Neural cell (in vitro differentiated cells): ENCODE measurements at regions not wholly inside any gene's neighbourhood (a gene's known extent, or its start where the extent isn't known, plus 50 kb on each side); places are given as distances from the start of the nearest gene placed in this dataset.

Source experiments
- H2AFZ ChIP-seq: fragments of 200-600, 300-800 bp; sonication (generic), shearing (Covaris generic); 2 replicates; pipeline ENCODE4 v1.6.0; 2014; ENCODE audit warnings: low read depth, mild to moderate bottlenecking, antibody characterized with exemption, low read length, moderate library complexity
- H3F3A ChIP-seq: fragments of 200-600 bp; shearing (Covaris generic); 2 replicates; pipeline ENCODE4 v1.6.1; 2016; ENCODE audit warnings: mild to moderate bottlenecking, moderate library complexity, mixed read lengths, antibody characterized with exemption, low read length; ENCODE audit not compliant: insufficient read depth, poor library complexity, severe bottlenecking
- H3K27ac ChIP-seq: fragments of 200-600, 300-800 bp; sonication (generic), shearing (Covaris generic); 2 replicates; pipeline ENCODE4 v1.5.1; 2014; ENCODE audit warnings: mild to moderate bottlenecking, low read length, moderate library complexity
- H3K27me3 ChIP-seq: fragments of 300-800, 200-600 bp; sonication (generic), shearing (Covaris generic); 2 replicates; pipeline ENCODE4 v1.6.0; 2014; ENCODE audit warnings: mild to moderate bottlenecking, low read depth, low read length, moderate library complexity; ENCODE audit not compliant: insufficient read depth
- H3K36me3 ChIP-seq: fragments of 300-800, 200-600 bp; sonication (generic), shearing (Covaris generic); 2 replicates; pipeline ENCODE4 v1.5.1; 2014; ENCODE audit warnings: mild to moderate bottlenecking, antibody characterized with exemption, low read length, moderate library complexity; ENCODE audit not compliant: insufficient read depth
- H3K4me2 ChIP-seq: fragments of 300-800, 200-600 bp; sonication (generic), shearing (Covaris generic); 2 replicates; pipeline ENCODE4 v1.6.0; 2014; ENCODE audit warnings: mild to moderate bottlenecking, low read length
- H3K4me3 ChIP-seq: fragments of 300-800, 200-600 bp; sonication (generic), shearing (Covaris generic); 2 replicates; pipeline ENCODE4 v1.5.1; 2014; ENCODE audit warnings: mild to moderate bottlenecking, low read length, moderate library complexity
- H3K79me2 ChIP-seq: fragments of 200-600 bp; shearing (Covaris generic); replicated peaks from 2 replicates; pipeline ENCODE4 v1.6.0; 2014; ENCODE audit warnings: mild to moderate bottlenecking, low read length, moderate library complexity; ENCODE audit not compliant: insufficient read depth
- H3K9ac ChIP-seq: fragments of 300-800, 200-600 bp; sonication (generic), shearing (Covaris generic); 2 replicates; pipeline ENCODE4 v1.6.1; 2016; ENCODE audit warnings: mild to moderate bottlenecking, low read length, mixed read lengths
- H3K9me2 ChIP-seq: fragments of 200-600 bp; shearing (Covaris generic); 2 replicates; pipeline ENCODE4 v1.6.1; 2016; ENCODE audit warnings: mild to moderate bottlenecking, low read length, mixed read lengths; ENCODE audit not compliant: insufficient read depth
- H3K9me3 ChIP-seq: fragments of 200-600, 300-800 bp; sonication (generic), shearing (Covaris generic); 2 replicates; pipeline ENCODE4 v1.6.1; 2016; ENCODE audit warnings: mild to moderate bottlenecking, mixed run types, low read length, moderate library complexity, mixed read lengths
- H4K20me1 ChIP-seq: fragments of 200-600 bp; shearing (Covaris generic); 2 replicates; pipeline ENCODE4 v1.6.1; 2016; ENCODE audit warnings: mild to moderate bottlenecking, mixed run types; ENCODE audit not compliant: insufficient read depth
- CTCF ChIP-seq: fragments of 450-650 bp; IDR thresholded peaks from 2 replicates; pipeline ENCODE4 v1.5.1; 2014; ENCODE audit warnings: antibody characterized with exemption, mild to moderate bottlenecking, moderate library complexity; ENCODE audit not compliant: poor library complexity, severe bottlenecking
- EP300 ChIP-seq: fragments of 450-650 bp; conservative IDR thresholded peaks from 2 replicates; pipeline ENCODE4 v1.6.1; 2014; ENCODE audit warnings: antibody characterized with exemption, mild to moderate bottlenecking, moderate library complexity; ENCODE audit not compliant: poor library complexity, severe bottlenecking
- EZH2 ChIP-seq: fragments of 200-600, 300-800 bp; shearing (Covaris generic), sonication (generic); IDR thresholded peaks from 2 replicates; pipeline ENCODE4 v1.6.1; 2014; ENCODE audit warnings: antibody characterized with exemption, low read length, borderline replicate concordance, mild to moderate bottlenecking; ENCODE audit not compliant: insufficient read depth, poor library complexity, severe bottlenecking
- MXI1 ChIP-seq: fragments of 450-650 bp; conservative IDR thresholded peaks from 2 replicates; pipeline ENCODE4 v1.6.1; 2014; ENCODE audit warnings: antibody characterized with exemption, mild to moderate bottlenecking; ENCODE audit not compliant: poor library complexity, severe bottlenecking
- POLR2AphosphoS5 ChIP-seq: IDR thresholded peaks from 2 replicates; pipeline ENCODE4 v1.6.1; 2012
- RAD21 ChIP-seq: fragments of 450-650 bp; conservative IDR thresholded peaks from 2 replicates; pipeline ENCODE4 v1.6.1; 2014; ENCODE audit warnings: antibody characterized with exemption, mild to moderate bottlenecking, moderate library complexity
- REST ChIP-seq: IDR thresholded peaks from 2 replicates; pipeline ENCODE4 v1.6.1; 2012; ENCODE audit warnings: borderline replicate concordance
- SMC3 ChIP-seq: fragments of 450-650 bp; conservative IDR thresholded peaks from 2 replicates; pipeline ENCODE4 v1.6.1; 2014; ENCODE audit warnings: antibody characterized with exemption, mild to moderate bottlenecking, moderate library complexity; ENCODE audit not compliant: poor library complexity
- TAF1 ChIP-seq: IDR thresholded peaks from 2 replicates; pipeline ENCODE4 v1.6.1; 2012; ENCODE audit warnings: low read depth

GRCh38 chr2:53275743-53276142 is 491.9 kb upstream of the CHAC2 start:
- no peaks in the 10 kb centered on the region for H3K9me3 ChIP-seq
- H3K4me3 ChIP-seq = no peak overlapping the region
- no peaks in the 10 kb centered on the region for H3F3A ChIP-seq
- H3K9ac ChIP-seq = no peak overlapping the region
- no peak for TF ChIP-seq EZH2
- TF ChIP-seq SMC3 = no peak
- no peak for TF ChIP-seq TAF1
- TF ChIP-seq EP300 = no peak
- TF ChIP-seq MXI1 = no peak
- TF ChIP-seq RAD21 = no peak
- TF ChIP-seq POLR2AphosphoS5 = no peak
- no peak overlapping the region for H3K27ac ChIP-seq
- no peak overlapping the region for H2AFZ ChIP-seq
- no peaks in the 10 kb centered on the region for H3K36me3 ChIP-seq
- no peaks in the 10 kb centered on the region for H3K79me2 ChIP-seq
- H3K27me3 ChIP-seq = no peaks in the 10 kb centered on the region
- no peaks in the 10 kb centered on the region for H4K20me1 ChIP-seq
- no peaks in the 10 kb centered on the region for H3K9me2 ChIP-seq
- no peak overlapping the region for H3K4me2 ChIP-seq

GRCh38 chr2:53268626-53269025 is 499.0 kb upstream of the CHAC2 start:
- H3K27me3 ChIP-seq = no peaks in the 10 kb centered on the region

GRCh38 chr2:53268086-53268485 is 499.5 kb upstream of the CHAC2 start:
- Histone ChIP-seq H3K4me3 (no peak overlapping the region), H3K9me2 (no peaks in the 10 kb centered on the region), H3K9me3 (no peaks in the 10 kb centered on the region), H3K27ac (no peak overlapping the region), H3K79me2 (no peaks in the 10 kb centered on the region), H3K27me3 (no peaks in the 10 kb centered on the region), H3K9ac (no peak overlapping the region), H3K36me3 (no peaks in the 10 kb centered on the region), H3F3A (no peaks in the 10 kb centered on the region), H4K20me1 (no peaks in the 10 kb centered on the region), H2AFZ (no peak overlapping the region), H3K4me2 (no peak overlapping the region)
- TF ChIP-seq REST (no peak), POLR2AphosphoS5 (no peak), EZH2 (no peak), SMC3 (no peak), MXI1 (no peak), EP300 (no peak), TAF1 (no peak), CTCF (no peak), RAD21 (no peak)

More at GRCh38 chr2:53268626-53269025, 499.0 kb upstream of the CHAC2 start:
- Histone ChIP-seq H2AFZ (no peak overlapping the region), H3K4me3 (no peak overlapping the region), H3K4me2 (no peak overlapping the region), H3K9me2 (no peaks in the 10 kb centered on the region), H4K20me1 (no peaks in the 10 kb centered on the region), H3K79me2 (no peaks in the 10 kb centered on the region), H3K9ac (no peak overlapping the region), H3K9me3 (no peaks in the 10 kb centered on the region), H3K36me3 (no peaks in the 10 kb centered on the region), H3K27ac (no peak overlapping the region), H3F3A (no peaks in the 10 kb centered on the region)
- TF ChIP-seq RAD21 = no peak
